ENCODE measurements at regions not wholly inside any gene's neighbourhood (a gene's known extent, or its start where the extent isn't known, plus 50 kb on each side); places are given as distances from the start of the nearest gene placed in this dataset.
"Not testable (repeated sequence)": the region's sequence is repeated elsewhere in the genome, so short reads cannot be mapped to it uniquely, and the experiment has no call there.

- TF ChIP-seq CTCF (IDR thresholded peaks at IDR 0.05; ENCODE audit: low read depth, low read length), result no peak
- H3K27me3 ChIP-seq, result no peaks in the 10 kb centered on the region
- H3K4me3 ChIP-seq, result no peak overlapping the region
- no peak for DNase-seq (ENCODE audit: low read depth in 1 of 2, low spot score in 1 of 2)
- no peaks in the 10 kb centered on the region for H3K4me1 ChIP-seq (ENCODE audit: low read depth)
- no peaks in the 10 kb centered on the region for H3K9me3 ChIP-seq (ENCODE audit: low read depth)
- H3K27ac ChIP-seq, result no peak overlapping the region
- H3K36me3 ChIP-seq, result no peaks in the 10 kb centered on the region
Observed at GRCh38 chr11:21711341-21711740, 481.5 kb upstream of the ANO5 start.

GRCh38 chr11:21723678-21724077 lies 469.2 kb upstream of the ANO5 start:
- no peak overlapping the region for H3K4me3 ChIP-seq
- H3K9me3 ChIP-seq (ENCODE audit: low read depth), result no peaks in the 10 kb centered on the region
- no peak for TF ChIP-seq CTCF (IDR thresholded peaks at IDR 0.05; ENCODE audit: low read depth, low read length)
- DNase-seq (ENCODE audit: low read depth in 1 of 2, low spot score in 1 of 2), result no peak
- no peaks in the 10 kb centered on the region for H3K36me3 ChIP-seq
- no peaks in the 10 kb centered on the region for H3K4me1 ChIP-seq (ENCODE audit: low read depth)
- no peaks in the 10 kb centered on the region for H3K27me3 ChIP-seq
- H3K27ac ChIP-seq, result no peak overlapping the region

GRCh38 chr11:21727102-21727501 lies 465.8 kb upstream of the ANO5 start:
- no peak for TF ChIP-seq CTCF (IDR thresholded peaks at IDR 0.05; ENCODE audit: low read depth, low read length)
- Histone ChIP-seq H3K27me3 (no peaks in the 10 kb centered on the region), H3K4me1 (ENCODE audit: low read depth) (no peaks in the 10 kb centered on the region), H3K27ac (no peak overlapping the region), H3K9me3 (ENCODE audit: low read depth) (no peaks in the 10 kb centered on the region), H3K4me3 (no peak overlapping the region), H3K36me3 (no peaks in the 10 kb centered on the region)
- DNase-seq (ENCODE audit: low read depth in 1 of 2, low spot score in 1 of 2), result no peak

- TF ChIP-seq CTCF (IDR thresholded peaks at IDR 0.05; ENCODE audit: low read depth, low read length), result no peak
- no peak overlapping the region for H3K27ac ChIP-seq
- DNase-seq (ENCODE audit: low read depth in 1 of 2, low spot score in 1 of 2), result no peak
Observed at GRCh38 chr11:21736404-21736803, 456.5 kb upstream of the ANO5 start.

GRCh38 chr11:21752475-21753243 lies 440.2 kb upstream of the ANO5 start:
- H3K27me3 ChIP-seq; H3K9me3 ChIP-seq (ENCODE audit: low read depth); DNase-seq (ENCODE audit: low read depth in 1 of 2, low spot score in 1 of 2); H3K4me1 ChIP-seq (ENCODE audit: low read depth); H3K36me3 ChIP-seq; H3K4me3 ChIP-seq; H3K27ac ChIP-seq: not testable (repeated sequence)

More at GRCh38 chr11:21736404-21736803, 456.5 kb upstream of the ANO5 start:
- H3K36me3 ChIP-seq, result no peaks in the 10 kb centered on the region
- H3K27me3 ChIP-seq, result no peaks in the 10 kb centered on the region
- no peaks in the 10 kb centered on the region for H3K9me3 ChIP-seq (ENCODE audit: low read depth)
- H3K4me1 ChIP-seq (ENCODE audit: low read depth), result no peaks in the 10 kb centered on the region
- no peak overlapping the region for H3K4me3 ChIP-seq

- not testable (repeated sequence) for H3K27ac ChIP-seq; H3K27me3 ChIP-seq; DNase-seq (ENCODE audit: low read depth in 1 of 2, low spot score in 1 of 2); H3K9me3 ChIP-seq (ENCODE audit: low read depth); H3K4me3 ChIP-seq; H3K4me1 ChIP-seq (ENCODE audit: low read depth); H3K36me3 ChIP-seq
Observed at GRCh38 chr11:21753244-21753767, 439.6 kb upstream of the ANO5 start.

All from cardiac muscle cell (in vitro differentiated cells and primary cell).